T-helper 1 cell treated with Interleukin-12 subunit alpha and Interleukin-12 subunit beta and Interleukin-4 antibody, amounts not matched to agents 30 μg/mL and 1 μg/mL, for 36 hours (primary cell): ENCODE measurements at regions not wholly inside any gene's neighbourhood (a gene's known extent, or its start where the extent isn't known, plus 50 kb on each side); places are given as distances from the start of the nearest gene placed in this dataset.

ENCODE experiments used
- H3K27ac Mint-ChIP-seq: one replicate; pipeline ENCODE4 v1.8.0; 2021; ENCODE audit warnings: mild to moderate bottlenecking, mixed read lengths
- H3K27me3 Mint-ChIP-seq: one replicate; pipeline ENCODE4 v1.8.0; 2021; ENCODE audit warnings: low read depth, mixed read lengths
- H3K36me3 Mint-ChIP-seq: one replicate; pipeline ENCODE4 v1.8.0; 2021; ENCODE audit warnings: low read depth, mixed read lengths
- H3K4me1 Mint-ChIP-seq: one replicate; pipeline ENCODE4 v1.8.0; 2021; ENCODE audit warnings: low read depth, mixed read lengths
- H3K4me3 Mint-ChIP-seq: one replicate; pipeline ENCODE4 v1.8.0; 2021; ENCODE audit warnings: mild to moderate bottlenecking, moderate library complexity, mixed read lengths
- H3K9me3 Mint-ChIP-seq: one replicate; pipeline ENCODE4 v1.8.0; 2021; ENCODE audit warnings: mixed read lengths

DNA sequence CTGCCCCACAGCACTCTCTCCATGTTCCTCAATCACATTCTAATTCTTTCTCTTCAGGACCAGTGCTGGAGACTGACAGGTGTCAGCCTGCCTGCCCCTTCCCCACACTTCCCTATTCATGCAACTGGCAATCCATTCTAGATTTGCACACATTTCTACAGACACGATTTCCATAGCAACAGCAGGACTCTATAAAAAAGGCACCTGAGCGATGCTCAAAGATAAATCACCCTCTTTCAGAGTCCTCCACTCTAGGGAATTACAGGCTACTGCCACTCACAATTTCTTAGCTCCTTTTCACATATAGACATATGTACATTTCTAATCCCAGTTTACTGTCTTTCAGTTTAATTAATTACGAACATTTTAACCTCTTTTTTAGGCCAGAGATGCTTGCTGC, 118.1 kb upstream of the ANKRD1 start:
- no peak overlapping the region for H3K27ac Mint-ChIP-seq

GRCh38 chr10:91040343-91040742, 119.5 kb upstream of the ANKRD1 start:
- Mint-ChIP-seq H3K27ac (no peak overlapping the region), H3K9me3 (no peaks in the 10 kb centered on the region), H3K36me3 (no peaks in the 10 kb centered on the region), H3K27me3 (peaks cover 38% of the 10 kb centered on the region), H3K4me1 (no peaks in the 10 kb centered on the region), H3K4me3 (no peak overlapping the region)

More for the DNA sequence above, 118.1 kb upstream of the ANKRD1 start:
- peaks cover 6% of the 10 kb centered on the region for H3K4me1 Mint-ChIP-seq
- H3K4me3 Mint-ChIP-seq = no peak overlapping the region
- H3K36me3 Mint-ChIP-seq = peaks cover 2% of the 10 kb centered on the region
- H3K9me3 Mint-ChIP-seq = peaks cover 4% of the 10 kb centered on the region
- H3K27me3 Mint-ChIP-seq = peaks cover 38% of the 10 kb centered on the region

DNA sequence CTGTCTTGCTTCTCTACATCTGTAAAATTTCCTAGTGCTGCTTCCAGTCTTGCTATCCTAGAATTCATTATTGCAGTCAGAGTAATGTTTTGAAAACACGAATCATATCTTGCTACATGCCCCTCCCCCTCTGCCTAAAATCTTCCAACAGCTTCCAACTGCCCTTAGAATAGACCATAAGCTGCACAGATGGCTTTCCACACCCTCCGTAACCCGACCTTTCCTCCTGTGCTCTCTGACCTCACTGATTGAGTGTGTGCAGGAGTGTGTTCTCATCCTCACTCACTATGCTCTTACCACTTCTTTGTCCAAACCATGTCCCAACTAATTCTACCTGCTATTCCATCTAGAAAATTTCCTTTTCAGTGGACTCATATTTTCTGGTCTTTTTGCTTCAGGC, 121.2 kb upstream of the ANKRD1 start:
- Mint-ChIP-seq H3K4me1 (no peaks in the 10 kb centered on the region), H3K27me3 (peaks cover 46% of the 10 kb centered on the region), H3K4me3 (no peak overlapping the region), H3K36me3 (no peaks in the 10 kb centered on the region), H3K27ac (no peak overlapping the region), H3K9me3 (no peaks in the 10 kb centered on the region)

DNA sequence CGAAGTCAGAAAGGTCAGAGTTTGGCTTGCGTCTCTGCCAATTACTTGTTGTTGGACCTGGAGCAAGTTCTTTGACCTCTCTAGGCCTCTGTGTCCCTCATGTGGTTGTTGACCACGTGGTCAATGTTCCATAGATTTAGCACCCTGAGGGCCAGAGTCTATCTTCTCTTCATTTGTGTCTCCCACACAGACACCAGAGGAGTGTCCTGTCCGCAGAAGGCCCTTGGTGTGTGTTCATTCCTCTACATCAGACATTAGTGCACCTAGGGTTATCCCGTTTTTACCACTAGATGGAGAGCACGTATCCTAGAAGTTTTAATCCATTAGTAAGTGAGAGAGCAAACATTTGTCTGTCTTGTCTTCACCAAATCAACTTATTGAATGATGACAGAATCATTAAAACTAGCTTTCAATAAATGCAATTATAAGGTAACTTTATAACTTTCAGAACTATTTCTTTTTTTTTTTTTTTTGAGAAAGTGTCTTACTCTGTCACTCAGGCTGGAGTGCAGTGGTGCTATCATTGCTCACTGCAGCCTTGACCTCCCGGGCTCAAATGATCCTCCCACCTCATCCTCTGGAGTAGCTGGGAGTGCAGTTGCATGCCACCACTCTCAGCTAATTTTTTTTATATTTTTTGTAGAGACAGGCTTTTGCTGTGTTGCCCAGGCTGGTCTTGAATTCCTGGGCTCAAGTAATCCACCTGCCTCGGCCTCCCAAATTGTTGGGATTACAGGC, 122.5 kb upstream of the ANKRD1 start:
- no peaks in the 10 kb centered on the region for H3K36me3 Mint-ChIP-seq
- H3K27me3 Mint-ChIP-seq = peaks cover 42% of the 10 kb centered on the region
- H3K9me3 Mint-ChIP-seq = no peaks in the 10 kb centered on the region
- no peak overlapping the region for H3K4me3 Mint-ChIP-seq
- no peak overlapping the region for H3K27ac Mint-ChIP-seq
- H3K4me1 Mint-ChIP-seq = peaks cover under 1% of the 10 kb centered on the region

- peaks cover 31% of the 10 kb centered on the region for H3K27me3 Mint-ChIP-seq
- H3K9me3 Mint-ChIP-seq = no peaks in the 10 kb centered on the region
- no peak overlapping the region for H3K27ac Mint-ChIP-seq
Observed at GRCh38 chr10:91046869-91047268, 126.0 kb upstream of the ANKRD1 start.

GRCh38 chr10:91048380-91048779, 127.5 kb upstream of the ANKRD1 start:
- no peaks in the 10 kb centered on the region for H3K36me3 Mint-ChIP-seq
- H3K9me3 Mint-ChIP-seq = no peaks in the 10 kb centered on the region
- H3K4me1 Mint-ChIP-seq = peaks cover 3% of the 10 kb centered on the region
- H3K4me3 Mint-ChIP-seq = no peak overlapping the region
- H3K27ac Mint-ChIP-seq = no peak overlapping the region
- peaks cover 26% of the 10 kb centered on the region for H3K27me3 Mint-ChIP-seq

More at GRCh38 chr10:91046869-91047268, 126.0 kb upstream of the ANKRD1 start:
- peaks cover 3% of the 10 kb centered on the region for H3K4me1 Mint-ChIP-seq
- H3K36me3 Mint-ChIP-seq = no peaks in the 10 kb centered on the region
- no peak overlapping the region for H3K4me3 Mint-ChIP-seq

- Mint-ChIP-seq H3K4me1 (peaks cover 3% of the 10 kb centered on the region), H3K36me3 (no peaks in the 10 kb centered on the region), H3K27me3 (peaks cover 26% of the 10 kb centered on the region), H3K9me3 (no peaks in the 10 kb centered on the region), H3K27ac (no peak overlapping the region), H3K4me3 (no peak overlapping the region)
Observed at GRCh38 chr10:91049296-91049987, 128.6 kb upstream of the ANKRD1 start.

DNA sequence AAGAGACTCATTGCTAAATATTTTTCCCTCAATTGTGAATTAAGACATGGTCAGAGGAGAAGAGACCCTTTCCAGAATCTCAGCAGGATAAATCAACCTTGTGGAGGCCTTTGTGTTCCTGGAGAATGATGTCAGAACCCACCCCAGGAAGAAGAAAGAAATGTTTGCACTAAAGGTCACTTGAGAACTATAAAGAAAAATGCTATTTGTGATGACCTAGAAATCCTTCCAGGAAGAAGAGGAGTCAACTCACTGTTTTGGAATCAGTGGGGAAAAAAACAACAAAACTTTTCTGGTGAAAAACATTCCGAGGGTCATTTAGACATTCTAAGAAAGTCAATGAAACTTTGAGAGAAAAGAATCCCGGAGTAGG, 129.1 kb upstream of the ANKRD1 start:
- Mint-ChIP-seq H3K4me1 (peaks cover 3% of the 10 kb centered on the region), H3K27ac (no peak overlapping the region), H3K27me3 (peaks cover 26% of the 10 kb centered on the region), H3K9me3 (no peaks in the 10 kb centered on the region), H3K4me3 (no peak overlapping the region), H3K36me3 (no peaks in the 10 kb centered on the region)

DNA sequence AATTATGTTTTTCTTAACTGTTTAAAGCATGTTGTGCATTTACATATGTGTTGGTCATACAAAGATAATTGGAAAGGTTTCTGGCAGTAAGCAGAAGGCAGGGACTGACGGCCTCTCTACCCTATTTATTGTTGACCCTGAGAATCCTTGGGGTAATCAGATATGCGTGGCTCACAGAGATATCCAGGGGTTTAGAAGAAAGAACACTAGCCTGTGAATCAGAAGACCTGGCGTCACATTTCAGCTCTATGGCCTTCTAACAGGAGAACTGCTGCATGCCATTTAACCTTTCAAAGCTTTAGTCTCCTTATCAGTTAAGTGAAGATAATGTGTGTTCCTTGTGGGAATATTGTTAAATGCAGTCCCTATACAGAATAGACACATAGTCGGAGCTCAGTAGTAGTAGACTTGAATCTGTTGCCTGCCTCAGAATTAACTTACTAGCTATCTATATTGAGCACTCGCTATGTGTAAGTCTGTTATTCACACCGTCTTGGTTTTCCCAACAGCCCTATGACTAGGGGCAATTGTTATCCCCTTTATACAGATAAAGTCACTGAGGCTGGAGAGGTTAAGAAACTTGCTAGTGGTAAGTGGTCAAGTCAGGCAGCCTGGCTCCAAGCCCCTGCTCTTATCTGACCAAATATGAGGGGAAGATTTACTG, 129.6 kb upstream of the ANKRD1 start:
- H3K27ac Mint-ChIP-seq = no peak overlapping the region
- peaks cover 26% of the 10 kb centered on the region for H3K27me3 Mint-ChIP-seq
- H3K9me3 Mint-ChIP-seq = no peaks in the 10 kb centered on the region
- H3K4me1 Mint-ChIP-seq = peaks cover 3% of the 10 kb centered on the region
- H3K36me3 Mint-ChIP-seq = no peaks in the 10 kb centered on the region
- no peak overlapping the region for H3K4me3 Mint-ChIP-seq

DNA sequence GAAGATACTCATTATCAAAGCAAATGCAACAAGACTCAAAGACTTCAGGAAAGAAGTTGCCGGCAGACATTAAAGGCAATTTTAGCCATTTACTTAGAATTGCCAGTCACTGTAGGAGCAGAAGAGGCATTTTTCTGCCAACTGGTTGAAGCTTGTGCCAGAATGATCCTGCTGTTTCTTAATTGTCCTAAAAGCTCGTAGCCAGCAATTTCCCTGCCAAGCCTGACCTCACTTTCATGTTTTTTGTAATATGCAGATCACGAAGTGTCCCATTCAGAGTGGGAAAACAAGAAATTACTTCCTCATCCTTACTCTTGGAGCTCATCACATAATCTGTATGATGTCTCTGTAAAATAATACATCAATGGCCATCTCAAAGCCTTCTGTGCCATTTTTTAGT, 130.9 kb upstream of the ANKRD1 start:
- Mint-ChIP-seq H3K27me3 (peaks cover 20% of the 10 kb centered on the region), H3K27ac (no peak overlapping the region), H3K36me3 (no peaks in the 10 kb centered on the region), H3K9me3 (no peaks in the 10 kb centered on the region), H3K4me3 (no peak overlapping the region), H3K4me1 (peaks cover 3% of the 10 kb centered on the region)

DNA sequence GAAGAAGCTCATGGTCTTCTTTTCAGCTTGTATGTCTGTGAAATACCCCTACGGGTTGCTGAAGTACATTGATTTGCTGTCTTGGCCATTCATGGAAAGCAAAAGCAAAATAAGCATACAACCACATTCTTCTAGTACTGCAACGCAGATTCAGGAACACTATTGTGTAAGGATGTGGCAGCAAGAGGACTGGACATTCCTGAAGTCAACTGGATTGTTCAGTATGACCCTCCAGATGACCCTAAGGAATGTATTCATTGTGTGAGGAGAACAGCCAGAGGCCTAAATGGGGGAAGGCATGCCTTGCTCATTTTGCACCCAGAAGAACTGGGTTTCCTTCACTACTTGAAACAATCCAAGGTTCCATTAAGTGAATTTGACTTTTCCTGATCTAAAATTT, 133.4 kb upstream of the ANKRD1 start:
- Mint-ChIP-seq H3K4me1 (no peaks in the 10 kb centered on the region), H3K36me3 (no peaks in the 10 kb centered on the region), H3K9me3 (no peaks in the 10 kb centered on the region)

GRCh38 chr10:91061187-91061586, 140.3 kb upstream of the ANKRD1 start:
- Mint-ChIP-seq H3K27ac (no peak overlapping the region), H3K9me3 (no peaks in the 10 kb centered on the region), H3K4me3 (no peak overlapping the region), H3K27me3 (peaks cover 13% of the 10 kb centered on the region), H3K4me1 (no peaks in the 10 kb centered on the region), H3K36me3 (no peaks in the 10 kb centered on the region)

More for the DNA sequence above, 133.4 kb upstream of the ANKRD1 start:
- Mint-ChIP-seq H3K27ac (no peak overlapping the region), H3K27me3 (peaks cover 24% of the 10 kb centered on the region), H3K4me3 (no peak overlapping the region)

DNA sequence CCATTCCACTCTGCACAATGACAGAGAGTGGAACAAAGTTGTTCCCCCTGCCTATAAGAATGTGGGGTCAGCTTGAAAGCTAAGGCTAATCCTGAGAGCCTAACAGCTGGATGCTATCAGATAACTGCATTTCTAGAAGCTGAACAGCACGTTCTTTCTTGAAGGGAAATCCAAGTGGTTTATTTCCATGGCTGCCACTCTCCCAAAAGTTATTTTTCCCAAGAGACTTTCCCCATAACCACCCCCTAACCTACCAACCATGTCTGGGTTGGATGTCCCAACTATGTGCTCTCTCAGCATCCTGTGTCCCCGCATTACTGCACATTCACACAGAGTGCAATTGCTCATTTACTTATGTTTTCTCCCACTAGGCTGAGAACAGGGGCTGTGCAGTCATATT, 140.7 kb upstream of the ANKRD1 start:
- Mint-ChIP-seq H3K27ac (no peak overlapping the region), H3K36me3 (no peaks in the 10 kb centered on the region), H3K27me3 (peaks cover 13% of the 10 kb centered on the region), H3K4me1 (no peaks in the 10 kb centered on the region), H3K4me3 (no peak overlapping the region), H3K9me3 (no peaks in the 10 kb centered on the region)

- no peak overlapping the region for H3K4me3 Mint-ChIP-seq
- no peaks in the 10 kb centered on the region for H3K4me1 Mint-ChIP-seq
Observed at GRCh38 chr10:91062091-91062490, 141.2 kb upstream of the ANKRD1 start.

DNA sequence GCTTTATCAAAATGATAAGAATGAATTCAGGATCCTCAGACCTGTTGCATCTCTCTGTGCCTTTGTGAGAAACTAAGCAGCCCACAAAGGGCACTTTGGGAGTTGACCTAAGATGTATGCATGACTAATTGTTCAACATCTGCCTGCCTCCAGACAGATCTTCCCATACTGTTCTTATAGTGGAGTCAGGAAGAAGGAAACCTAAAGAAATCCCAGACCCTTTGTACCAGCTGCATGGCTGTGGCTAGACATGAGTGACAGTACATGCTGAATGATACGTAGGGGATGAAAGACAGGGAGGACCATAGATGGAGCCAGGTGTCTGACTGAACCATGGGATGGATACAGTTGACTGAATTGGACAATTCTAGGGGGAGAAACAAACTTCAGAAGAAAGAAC, 148.7 kb upstream of the PCGF5 start:
- no peak overlapping the region for H3K27ac Mint-ChIP-seq
- H3K4me1 Mint-ChIP-seq = no peaks in the 10 kb centered on the region

More at GRCh38 chr10:91062091-91062490, 141.2 kb upstream of the ANKRD1 start:
- Mint-ChIP-seq H3K9me3 (no peaks in the 10 kb centered on the region), H3K27ac (no peak overlapping the region), H3K36me3 (no peaks in the 10 kb centered on the region), H3K27me3 (peaks cover 14% of the 10 kb centered on the region)

More for the DNA sequence above, 148.7 kb upstream of the PCGF5 start:
- H3K9me3 Mint-ChIP-seq = peaks cover 3% of the 10 kb centered on the region
- no peak overlapping the region for H3K4me3 Mint-ChIP-seq
- no peaks in the 10 kb centered on the region for H3K36me3 Mint-ChIP-seq
- H3K27me3 Mint-ChIP-seq = peaks cover 18% of the 10 kb centered on the region
